Parathyroid adenoma (tissue), 2 donors: ENCODE measurements at regions not wholly inside any gene's neighbourhood (a gene's known extent, or its start where the extent isn't known, plus 50 kb on each side); places are given as distances from the start of the nearest gene placed in this dataset.

Source experiments
- H2AFZ ChIP-seq: fragments of 300-600 bp; sonication (generic); one replicate; pipeline ENCODE4 v1.7.0; 2017; ENCODE audit warnings: antibody characterized with exemption, mild to moderate bottlenecking
- H3K27ac ChIP-seq: fragments of 300-600 bp; sonication (generic); one replicate; pipeline ENCODE4 v1.7.0; 2017
- H3K27me3 ChIP-seq: fragments of 300-600 bp; sonication (generic); one replicate; pipeline ENCODE4 v1.7.0; 2017; ENCODE audit warnings: low read length; ENCODE audit not compliant: control insufficient read depth, insufficient read depth
- H3K36me3 ChIP-seq: fragments of 300-600 bp; sonication (generic); one replicate; pipeline ENCODE4 v1.7.0; 2017; ENCODE audit warnings: low read length; ENCODE audit not compliant: control insufficient read depth, insufficient read depth
- H3K4me1 ChIP-seq: fragments of 300-600 bp; sonication (generic); one replicate; pipeline ENCODE4 v1.7.0; 2017; ENCODE audit warnings: control low read depth
- H3K4me2 ChIP-seq: fragments of 300-600 bp; sonication (generic); one replicate; pipeline ENCODE4 v1.7.0; 2017; ENCODE audit warnings: low read length
- H3K4me3 ChIP-seq: fragments of 300-600 bp; sonication (generic); one replicate; pipeline ENCODE4 v1.7.0; 2017; ENCODE audit warnings: low read depth, low read length
- H3K79me2 ChIP-seq: fragments of 300-600 bp; sonication (generic); one replicate; pipeline ENCODE4 v1.7.0; 2017; ENCODE audit warnings: control low read depth
- H3K9ac ChIP-seq: fragments of 300-600 bp; sonication (generic); one replicate; pipeline ENCODE4 v1.7.0; 2017; ENCODE audit warnings: mild to moderate bottlenecking
- H3K9me3 ChIP-seq: fragments of 300-600 bp; sonication (generic); one replicate; pipeline ENCODE4 v1.7.0; 2017; ENCODE audit warnings: low read length; ENCODE audit not compliant: control insufficient read depth
- CTCF ChIP-seq: fragments of 300-600 bp; sonication (generic); IDR thresholded peaks from one replicate; pipeline ENCODE4 v1.7.0; 2017; ENCODE audit warnings: antibody characterized with exemption, mild to moderate bottlenecking
- donor health status: primary hyperparathyroidism.

GRCh38 chr13:39892721-39893685 lies 237.5 kb downstream of the COG6 start:
- H3K27me3 ChIP-seq = no peaks in the 10 kb centered on the region
- H3K4me2 ChIP-seq = no peak overlapping the region
- no peaks in the 10 kb centered on the region for H3K36me3 ChIP-seq
- no peaks in the 10 kb centered on the region for H3K4me1 ChIP-seq
- H2AFZ ChIP-seq = no peak overlapping the region
- H3K79me2 ChIP-seq = no peaks in the 10 kb centered on the region
- H3K27ac ChIP-seq = no peak overlapping the region
- H3K9me3 ChIP-seq = no peaks in the 10 kb centered on the region
- no peak overlapping the region for H3K9ac ChIP-seq
- no peak for TF ChIP-seq CTCF
- H3K4me3 ChIP-seq = no peak overlapping the region

GRCh38 chr13:39893808-39894207 lies 238.3 kb downstream of the COG6 start:
- Histone ChIP-seq H3K27ac (no peak overlapping the region), H3K9ac (no peak overlapping the region)

GRCh38 chr13:39894586-39894985 lies 239.1 kb downstream of the COG6 start:
- no peaks in the 10 kb centered on the region for H3K4me1 ChIP-seq
- H3K27ac ChIP-seq = no peak overlapping the region
- H3K79me2 ChIP-seq = no peaks in the 10 kb centered on the region
- no peaks in the 10 kb centered on the region for H3K36me3 ChIP-seq
- H3K27me3 ChIP-seq = no peaks in the 10 kb centered on the region
- H3K4me2 ChIP-seq = no peak overlapping the region
- no peak overlapping the region for H2AFZ ChIP-seq
- H3K9me3 ChIP-seq = no peaks in the 10 kb centered on the region
- no peak for TF ChIP-seq CTCF
- no peak overlapping the region for H3K4me3 ChIP-seq
- no peak overlapping the region for H3K9ac ChIP-seq

More at GRCh38 chr13:39893808-39894207, 238.3 kb downstream of the COG6 start:
- H2AFZ ChIP-seq = no peak overlapping the region
- no peaks in the 10 kb centered on the region for H3K36me3 ChIP-seq
- H3K4me3 ChIP-seq = no peak overlapping the region
- no peak overlapping the region for H3K4me2 ChIP-seq
- H3K27me3 ChIP-seq = no peaks in the 10 kb centered on the region
- H3K79me2 ChIP-seq = no peaks in the 10 kb centered on the region
- H3K9me3 ChIP-seq = no peaks in the 10 kb centered on the region
- no peak for TF ChIP-seq CTCF
- H3K4me1 ChIP-seq = no peaks in the 10 kb centered on the region

- Histone ChIP-seq H2AFZ (no peak overlapping the region), H3K36me3 (no peaks in the 10 kb centered on the region), H3K9me3 (no peaks in the 10 kb centered on the region), H3K4me3 (no peak overlapping the region), H3K27me3 (no peaks in the 10 kb centered on the region), H3K4me2 (no peak overlapping the region), H3K9ac (no peak overlapping the region), H3K4me1 (no peaks in the 10 kb centered on the region), H3K27ac (no peak overlapping the region), H3K79me2 (no peaks in the 10 kb centered on the region)
- TF ChIP-seq CTCF = no peak
These were observed 239.8 kb downstream of the COG6 start for GRCh38 chr13:39895254-39895653.

GRCh38 chr13:39897636-39898035 lies 242.2 kb downstream of the COG6 start:
- H3K27ac ChIP-seq = no peak overlapping the region
- no peak overlapping the region for H3K9ac ChIP-seq
- no peaks in the 10 kb centered on the region for H3K27me3 ChIP-seq
- H3K9me3 ChIP-seq = no peaks in the 10 kb centered on the region
- H3K79me2 ChIP-seq = no peaks in the 10 kb centered on the region
- H2AFZ ChIP-seq = no peak overlapping the region
- no peaks in the 10 kb centered on the region for H3K36me3 ChIP-seq
- H3K4me2 ChIP-seq = no peak overlapping the region
- H3K4me1 ChIP-seq = no peaks in the 10 kb centered on the region
- TF ChIP-seq CTCF = no peak
- no peak overlapping the region for H3K4me3 ChIP-seq
